Astrocyte (in vitro differentiated cells and primary cell): ENCODE measurements at regions not wholly inside any gene's neighbourhood (a gene's known extent, or its start where the extent isn't known, plus 50 kb on each side); places are given as distances from the start of the nearest gene placed in this dataset.

Experiments
- DNase-seq: peaks from one replicate; pipeline ENCODE4 v3.0.0-alpha.2; 2010; ENCODE audit warnings: low read depth
- FAIRE-seq: peaks from 2 replicates; lab custom pipeline; 2011; peaks lifted over from hg19 to GRCh38; lab: Jason Lieb, UNC
- H2AFZ ChIP-seq: 2 replicates; pipeline ENCODE4 v1.6.0; 2012; ENCODE audit warnings: low read depth, low read length, inconsistent platforms
- H3K27ac ChIP-seq: 2 replicates; pipeline ENCODE4 v1.5.1; 2011; ENCODE audit warnings: low read depth, low read length, inconsistent platforms
- H3K27me3 ChIP-seq: 2 replicates; pipeline ENCODE4 v1.6.0; 2011; ENCODE audit warnings: low read length, inconsistent platforms; ENCODE audit not compliant: insufficient read depth
- H3K36me3 ChIP-seq: 2 replicates; pipeline ENCODE4 v1.5.1; 2011; ENCODE audit warnings: low read length, inconsistent platforms; ENCODE audit not compliant: insufficient read depth
- H3K4me1 ChIP-seq: 2 replicates; pipeline ENCODE4 v1.5.1; 2011; ENCODE audit warnings: low read length, inconsistent platforms; ENCODE audit not compliant: insufficient read depth
- H3K4me2 ChIP-seq: 2 replicates; pipeline ENCODE4 v1.6.0; 2012; ENCODE audit warnings: low read length, inconsistent platforms
- H3K4me3 ChIP-seq: 2 replicates; pipeline ENCODE4 v1.5.1; 2011; ENCODE audit warnings: low read depth, mild to moderate bottlenecking, low read length, inconsistent platforms; ENCODE audit not compliant: insufficient read depth
- H3K79me2 ChIP-seq: 2 replicates; pipeline ENCODE4 v1.6.0; 2012; ENCODE audit warnings: mild to moderate bottlenecking, low read length, inconsistent platforms; ENCODE audit not compliant: insufficient read depth
- H3K9ac ChIP-seq: 2 replicates; pipeline ENCODE4 v1.6.0; 2012; ENCODE audit warnings: mild to moderate bottlenecking, low read length, inconsistent platforms
- H3K9me3 ChIP-seq: 2 replicates; pipeline ENCODE4 v1.5.1; 2012; ENCODE audit warnings: low read depth, mild to moderate bottlenecking, low read length, inconsistent platforms; ENCODE audit not compliant: insufficient read depth
- H4K20me1 ChIP-seq: 2 replicates; pipeline ENCODE4 v1.6.0; 2012; ENCODE audit warnings: low read length, inconsistent platforms; ENCODE audit not compliant: insufficient read depth
- H3K27ac Mint-ChIP-seq: one replicate; pipeline ENCODE4 v1.8.0; 2021; ENCODE audit warnings: mild to moderate bottlenecking, mixed read lengths; ENCODE audit not compliant: unreplicated experiment
- H3K27me3 Mint-ChIP-seq: one replicate; pipeline ENCODE4 v1.8.0; 2021; ENCODE audit warnings: low read depth, mixed read lengths; ENCODE audit not compliant: unreplicated experiment
- H3K36me3 Mint-ChIP-seq: one replicate; pipeline ENCODE4 v1.8.0; 2021; ENCODE audit warnings: low read depth, mixed read lengths; ENCODE audit not compliant: unreplicated experiment
- H3K4me1 Mint-ChIP-seq: one replicate; pipeline ENCODE4 v1.8.0; 2021; ENCODE audit warnings: low read depth, mixed read lengths; ENCODE audit not compliant: unreplicated experiment
- H3K4me3 Mint-ChIP-seq: one replicate; pipeline ENCODE4 v1.8.0; 2021; ENCODE audit warnings: mild to moderate bottlenecking, moderate library complexity, mixed read lengths; ENCODE audit not compliant: unreplicated experiment
- H3K9me3 Mint-ChIP-seq: one replicate; pipeline ENCODE4 v1.8.0; 2021; ENCODE audit warnings: mild to moderate bottlenecking, mixed read lengths; ENCODE audit not compliant: unreplicated experiment
- CTCF ChIP-seq: IDR thresholded peaks from 2 replicates; pipeline ENCODE4 v1.5.1; 2011; ENCODE audit warnings: low read depth, mild to moderate bottlenecking, inconsistent platforms, low read length, moderate library complexity; ENCODE audit not compliant: insufficient read depth
- EZH2 ChIP-seq: IDR thresholded peaks from 2 replicates; pipeline ENCODE4 v1.6.1; 2012; ENCODE audit warnings: mild to moderate bottlenecking, low read length, inconsistent platforms; ENCODE audit not compliant: insufficient read depth

DNA sequence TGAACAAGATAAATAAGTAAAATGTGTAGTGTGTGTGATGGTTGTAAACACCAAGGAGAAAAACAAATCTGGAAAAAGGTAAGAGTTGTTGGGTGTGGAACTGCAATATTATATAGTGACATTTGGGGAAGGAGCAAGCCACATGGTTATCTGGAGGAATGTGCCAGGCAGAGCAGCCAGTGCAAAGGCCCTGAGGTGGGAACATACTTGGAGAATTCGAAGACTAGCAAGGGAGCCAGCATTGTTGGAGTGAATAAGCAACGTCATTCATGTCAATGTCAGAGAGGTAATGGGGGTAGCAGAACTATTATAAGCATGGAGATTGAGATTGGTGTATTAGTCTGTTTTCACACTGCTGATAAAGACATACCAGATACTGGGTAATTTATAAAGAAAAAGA, 241.5 kb upstream of the LHX5 start:
- H3K4me3 Mint-ChIP-seq: no peak overlapping the region
- no peaks in the 10 kb centered on the region for H3K4me1 Mint-ChIP-seq
- no peak overlapping the region for H3K9ac ChIP-seq

GRCh38 chr12:113712481-113712880, 240.8 kb upstream of the LHX5 start:
- TF ChIP-seq EZH2 (no peak), CTCF (no peak)
- no peak overlapping the region for H3K4me3 ChIP-seq
- Mint-ChIP-seq H3K4me1 (no peaks in the 10 kb centered on the region), H3K36me3 (no peaks in the 10 kb centered on the region), H3K4me3 (no peak overlapping the region), H3K9me3 (peaks cover 8% of the 10 kb centered on the region), H3K27ac (no peak overlapping the region), H3K27me3 (peaks cover 47% of the 10 kb centered on the region)
- FAIRE-seq: no peak
- no peaks in the 10 kb centered on the region for H3K9me3 ChIP-seq
- no peaks in the 10 kb centered on the region for H3K4me1 ChIP-seq
- no peak overlapping the region for H2AFZ ChIP-seq
- H3K79me2 ChIP-seq: no peaks in the 10 kb centered on the region
- no peak for DNase-seq
- H3K36me3 ChIP-seq: no peaks in the 10 kb centered on the region
- H3K9ac ChIP-seq: no peak overlapping the region
- H3K4me2 ChIP-seq: no peak overlapping the region
- H3K27ac ChIP-seq: no peak overlapping the region
- no peaks in the 10 kb centered on the region for H4K20me1 ChIP-seq
- H3K27me3 ChIP-seq: no peaks in the 10 kb centered on the region

More for the DNA sequence above, 241.5 kb upstream of the LHX5 start:
- H3K27ac ChIP-seq: no peak overlapping the region
- no peaks in the 10 kb centered on the region for H3K36me3 ChIP-seq
- Mint-ChIP-seq H3K36me3 (no peaks in the 10 kb centered on the region), H3K9me3 (peaks cover 8% of the 10 kb centered on the region), H3K27me3 (peaks cover 49% of the 10 kb centered on the region), H3K27ac (no peak overlapping the region)
- H3K79me2 ChIP-seq: no peaks in the 10 kb centered on the region
- H3K27me3 ChIP-seq: no peaks in the 10 kb centered on the region
- no peak overlapping the region for H2AFZ ChIP-seq
- DNase-seq: no peak
- no peak overlapping the region for H3K4me3 ChIP-seq
- no peaks in the 10 kb centered on the region for H3K9me3 ChIP-seq
- TF ChIP-seq CTCF (no peak), EZH2 (no peak)
- no peak overlapping the region for H3K4me2 ChIP-seq
- no peaks in the 10 kb centered on the region for H4K20me1 ChIP-seq
- FAIRE-seq: no peak
- no peaks in the 10 kb centered on the region for H3K4me1 ChIP-seq

- Histone ChIP-seq H4K20me1 (no peaks in the 10 kb centered on the region), H3K4me1 (no peaks in the 10 kb centered on the region), H2AFZ (no peak overlapping the region), H3K9me3 (no peaks in the 10 kb centered on the region), H3K4me2 (no peak overlapping the region), H3K27ac (no peak overlapping the region), H3K4me3 (no peak overlapping the region), H3K79me2 (no peaks in the 10 kb centered on the region), H3K27me3 (no peaks in the 10 kb centered on the region), H3K36me3 (no peaks in the 10 kb centered on the region), H3K9ac (no peak overlapping the region)
- Mint-ChIP-seq H3K4me1 (no peaks in the 10 kb centered on the region), H3K9me3 (peaks cover 8% of the 10 kb centered on the region), H3K4me3 (no peak overlapping the region), H3K27ac (no peak overlapping the region), H3K27me3 (peaks cover 43% of the 10 kb centered on the region), H3K36me3 (no peaks in the 10 kb centered on the region)
- FAIRE-seq (no peak), DNase-seq (no peak)
- TF ChIP-seq EZH2: no peak
- TF ChIP-seq CTCF: no peak
Measured at GRCh38 chr12:113710216-113710615, 238.5 kb upstream of the LHX5 start.
